ENCODE measurements at regions not wholly inside any gene's neighbourhood (a gene's known extent, or its start where the extent isn't known, plus 50 kb on each side); places are given as distances from the start of the nearest gene placed in this dataset.

- no CpG with 5 or more reads among the region's 3 CpGs for WGBS, 2 donors (ENCODE audit: extremely low coverage in 2 of 2, insufficient read length in 2 of 2, insufficient replicate concordance in 1 of 2)
- Histone ChIP-seq H2BK12ac (ENCODE audit: low read length) (no peak overlapping the region), H3K4me2 (ENCODE audit: insufficient read depth, low read length, poor library complexity, severe bottlenecking) (no peak overlapping the region), H4K91ac (ENCODE audit: low read depth, low read length, poor library complexity) (no peak overlapping the region), H2BK5ac (ENCODE audit: low read length) (no peak overlapping the region), H3K4me1 (ENCODE audit: control insufficient read depth in 2 of 2, insufficient read depth in 1 of 2, low read depth in 1 of 2, low read length in 2 of 2) (no peaks in the 10 kb centered on the region), H3K4me3 (ENCODE audit: low read length in 2 of 2) (no peak overlapping the region), H2BK120ac (ENCODE audit: low read depth, low read length) (no peak overlapping the region), H3K36me3 (replicated peaks in 1 of 2; ENCODE audit: control insufficient read depth in 2 of 2, insufficient read depth in 2 of 2, low read length in 2 of 2) (no peaks in the 10 kb centered on the region), H3K79me1 (ENCODE audit: low read depth, low read length) (no peaks in the 10 kb centered on the region), H3K9ac (ENCODE audit: low read depth, low read length, poor library complexity) (no peak overlapping the region), H3K27me3 (ENCODE audit: control insufficient read depth in 3 of 3, insufficient read depth in 3 of 3, low read depth in 1 of 3, low read length in 3 of 3) (no peaks in the 10 kb centered on the region), H2BK15ac (ENCODE audit: low read length) (no peak overlapping the region), H3K14ac (ENCODE audit: low read length) (no peak overlapping the region), H3K18ac (ENCODE audit: low read length) (no peak overlapping the region), H2AFZ (ENCODE audit: low read length) (no peak overlapping the region), H4K8ac (ENCODE audit: low read depth, low read length) (no peak overlapping the region), H3K9me3 (replicated peaks in 1 of 2; ENCODE audit: control insufficient read depth in 2 of 2, insufficient read depth in 1 of 2, low read depth in 1 of 2, low read length in 2 of 2) (no peaks in the 10 kb centered on the region), H3K23ac (ENCODE audit: low read depth, low read length, poor library complexity) (no peak overlapping the region), H3K27ac (replicated peaks; ENCODE audit: low read length) (no peak overlapping the region), H2AK5ac (ENCODE audit: low read depth, low read length) (no peak overlapping the region), H3K4ac (ENCODE audit: low read length) (no peak overlapping the region)
- no peak for DNase-seq (ENCODE audit: low spot score)
These were observed 1038.8 kb downstream of the AGBL1 start for GRCh38 chr15:87118435-87118834.

- Histone ChIP-seq H3K4me1 (ENCODE audit: control insufficient read depth in 2 of 2, insufficient read depth in 1 of 2, low read depth in 1 of 2, low read length in 2 of 2) (no peaks in the 10 kb centered on the region), H2BK15ac (ENCODE audit: low read length) (no peak overlapping the region), H3K9ac (ENCODE audit: low read depth, low read length, poor library complexity) (no peak overlapping the region), H2BK120ac (ENCODE audit: low read depth, low read length) (no peak overlapping the region), H3K23ac (ENCODE audit: low read depth, low read length, poor library complexity) (no peak overlapping the region), H2BK5ac (ENCODE audit: low read length) (no peak overlapping the region), H3K4ac (ENCODE audit: low read length) (no peak overlapping the region), H2BK12ac (ENCODE audit: low read length) (no peak overlapping the region), H3K27ac (replicated peaks; ENCODE audit: low read length) (no peak overlapping the region), H3K4me2 (ENCODE audit: insufficient read depth, low read length, poor library complexity, severe bottlenecking) (no peak overlapping the region), H3K27me3 (ENCODE audit: control insufficient read depth in 3 of 3, insufficient read depth in 3 of 3, low read depth in 1 of 3, low read length in 3 of 3) (no peaks in the 10 kb centered on the region), H2AK5ac (ENCODE audit: low read depth, low read length) (no peak overlapping the region), H4K91ac (ENCODE audit: low read depth, low read length, poor library complexity) (no peak overlapping the region), H3K14ac (ENCODE audit: low read length) (no peak overlapping the region), H3K79me1 (ENCODE audit: low read depth, low read length) (no peaks in the 10 kb centered on the region), H4K8ac (ENCODE audit: low read depth, low read length) (no peak overlapping the region), H3K36me3 (replicated peaks in 1 of 2; ENCODE audit: control insufficient read depth in 2 of 2, insufficient read depth in 2 of 2, low read length in 2 of 2) (no peaks in the 10 kb centered on the region), H3K9me3 (replicated peaks in 1 of 2; ENCODE audit: control insufficient read depth in 2 of 2, insufficient read depth in 1 of 2, low read depth in 1 of 2, low read length in 2 of 2) (no peaks in the 10 kb centered on the region), H3K18ac (ENCODE audit: low read length) (no peak overlapping the region), H3K4me3 (ENCODE audit: low read length in 2 of 2) (no peak overlapping the region), H2AFZ (ENCODE audit: low read length) (no peak overlapping the region)
- no peak for DNase-seq (ENCODE audit: low spot score)
- WGBS, 2 donors (ENCODE audit: extremely low coverage in 2 of 2, insufficient read length in 2 of 2, insufficient replicate concordance in 1 of 2), result no CpG with 5 or more reads among the region's 1 CpG
These were observed 1036.1 kb downstream of the AGBL1 start for GRCh38 chr15:87115795-87116194.

GRCh38 chr15:87099916-87100315 is 1020.2 kb downstream of the AGBL1 start:
- H4K8ac ChIP-seq (ENCODE audit: low read depth, low read length), result no peak overlapping the region
- no CpG with 5 or more reads among the region's 3 CpGs for WGBS, 2 donors (ENCODE audit: extremely low coverage in 2 of 2, insufficient read length in 2 of 2, insufficient replicate concordance in 1 of 2)
- H3K23ac ChIP-seq (ENCODE audit: low read depth, low read length, poor library complexity), result no peak overlapping the region
- H2AK5ac ChIP-seq (ENCODE audit: low read depth, low read length), result no peak overlapping the region
- H3K27ac ChIP-seq (replicated peaks; ENCODE audit: low read length), result no peak overlapping the region
- H3K4ac ChIP-seq (ENCODE audit: low read length), result no peak overlapping the region
- H2BK5ac ChIP-seq (ENCODE audit: low read length), result no peak overlapping the region
- H3K79me1 ChIP-seq (ENCODE audit: low read depth, low read length), result no peaks in the 10 kb centered on the region
- H3K9me3 ChIP-seq (replicated peaks in 1 of 2; ENCODE audit: control insufficient read depth in 2 of 2, insufficient read depth in 1 of 2, low read depth in 1 of 2, low read length in 2 of 2), result peaks cover 0 to 8% of the 10 kb centered on the region in 2 donors
- no peaks in the 10 kb centered on the region for H3K36me3 ChIP-seq (replicated peaks in 1 of 2; ENCODE audit: control insufficient read depth in 2 of 2, insufficient read depth in 2 of 2, low read length in 2 of 2)
- no peak overlapping the region for H3K4me2 ChIP-seq (ENCODE audit: insufficient read depth, low read length, poor library complexity, severe bottlenecking)
- H3K27me3 ChIP-seq (ENCODE audit: control insufficient read depth in 3 of 3, insufficient read depth in 3 of 3, low read depth in 1 of 3, low read length in 3 of 3), result no peaks in the 10 kb centered on the region
- H2BK120ac ChIP-seq (ENCODE audit: low read depth, low read length), result no peak overlapping the region
- DNase-seq (ENCODE audit: low spot score), result no peak
- no peak overlapping the region for H3K14ac ChIP-seq (ENCODE audit: low read length)
- H3K9ac ChIP-seq (ENCODE audit: low read depth, low read length, poor library complexity), result no peak overlapping the region
- no peak overlapping the region for H2BK15ac ChIP-seq (ENCODE audit: low read length)
- no peaks in the 10 kb centered on the region for H3K4me1 ChIP-seq (ENCODE audit: control insufficient read depth in 2 of 2, insufficient read depth in 1 of 2, low read depth in 1 of 2, low read length in 2 of 2)
- H4K91ac ChIP-seq (ENCODE audit: low read depth, low read length, poor library complexity), result no peak overlapping the region
- no peak overlapping the region for H2BK12ac ChIP-seq (ENCODE audit: low read length)
- no peak overlapping the region for H2AFZ ChIP-seq (ENCODE audit: low read length)
- no peak overlapping the region for H3K4me3 ChIP-seq (ENCODE audit: low read length in 2 of 2)
- H3K18ac ChIP-seq (ENCODE audit: low read length), result no peak overlapping the region

- no peak overlapping the region for H2AK5ac ChIP-seq (ENCODE audit: low read depth, low read length)
- no peak overlapping the region for H3K9ac ChIP-seq (ENCODE audit: low read depth, low read length, poor library complexity)
- no peak overlapping the region for H2BK12ac ChIP-seq (ENCODE audit: low read length)
- no peak for DNase-seq (ENCODE audit: low spot score)
- no peak overlapping the region for H3K23ac ChIP-seq (ENCODE audit: low read depth, low read length, poor library complexity)
- no peak overlapping the region for H4K8ac ChIP-seq (ENCODE audit: low read depth, low read length)
- H3K4me3 ChIP-seq (ENCODE audit: low read length in 2 of 2), result no peak overlapping the region
- H4K91ac ChIP-seq (ENCODE audit: low read depth, low read length, poor library complexity), result no peak overlapping the region
- WGBS, 2 donors (ENCODE audit: extremely low coverage in 2 of 2, insufficient read length in 2 of 2, insufficient replicate concordance in 1 of 2), result no CpG with 5 or more reads among the region's 2 CpGs
- H3K4me2 ChIP-seq (ENCODE audit: insufficient read depth, low read length, poor library complexity, severe bottlenecking), result no peak overlapping the region
- H2BK15ac ChIP-seq (ENCODE audit: low read length), result no peak overlapping the region
- no peaks in the 10 kb centered on the region for H3K4me1 ChIP-seq (ENCODE audit: control insufficient read depth in 2 of 2, insufficient read depth in 1 of 2, low read depth in 1 of 2, low read length in 2 of 2)
- H2BK120ac ChIP-seq (ENCODE audit: low read depth, low read length), result no peak overlapping the region
- no peak overlapping the region for H3K14ac ChIP-seq (ENCODE audit: low read length)
- no peak overlapping the region for H3K27ac ChIP-seq (replicated peaks; ENCODE audit: low read length)
- no peak overlapping the region for H3K18ac ChIP-seq (ENCODE audit: low read length)
- no peak overlapping the region for H2AFZ ChIP-seq (ENCODE audit: low read length)
- no peak overlapping the region for H3K4ac ChIP-seq (ENCODE audit: low read length)
- no peaks in the 10 kb centered on the region for H3K9me3 ChIP-seq (replicated peaks in 1 of 2; ENCODE audit: control insufficient read depth in 2 of 2, insufficient read depth in 1 of 2, low read depth in 1 of 2, low read length in 2 of 2)
- no peak overlapping the region for H2BK5ac ChIP-seq (ENCODE audit: low read length)
- no peaks in the 10 kb centered on the region for H3K27me3 ChIP-seq (ENCODE audit: control insufficient read depth in 3 of 3, insufficient read depth in 3 of 3, low read depth in 1 of 3, low read length in 3 of 3)
- no peaks in the 10 kb centered on the region for H3K79me1 ChIP-seq (ENCODE audit: low read depth, low read length)
- H3K36me3 ChIP-seq (replicated peaks in 1 of 2; ENCODE audit: control insufficient read depth in 2 of 2, insufficient read depth in 2 of 2, low read length in 2 of 2), result no peaks in the 10 kb centered on the region
These were observed 1009.9 kb downstream of the AGBL1 start for GRCh38 chr15:87089551-87089950.

All from neuronal stem cell (in vitro differentiated cells).